Osteocyte (in vitro differentiated cells): ENCODE measurements at regions not wholly inside any gene's neighbourhood (a gene's known extent, or its start where the extent isn't known, plus 50 kb on each side); places are given as distances from the start of the nearest gene placed in this dataset.
"Not testable (repeated sequence)": the region's sequence is repeated elsewhere in the genome, so short reads cannot be mapped to it uniquely, and the experiment has no call there.

Experiments
- DNase-seq: peaks from one replicate; pipeline ENCODE4 v3.0.0; 2021; ENCODE audit warnings: mixed read lengths; ENCODE audit not compliant: unreplicated experiment; ENCODE audit errors: extremely low spot score
- H3K27ac Mint-ChIP-seq: one replicate; pipeline ENCODE4 v1.8.0; 2021; ENCODE audit warnings: mild to moderate bottlenecking, mixed read lengths; ENCODE audit not compliant: unreplicated experiment
- H3K27me3 Mint-ChIP-seq: one replicate; pipeline ENCODE4 v1.8.0; 2021; ENCODE audit warnings: mixed read lengths; ENCODE audit not compliant: unreplicated experiment
- H3K36me3 Mint-ChIP-seq: one replicate; pipeline ENCODE4 v1.8.0; 2021; ENCODE audit warnings: mixed read lengths; ENCODE audit not compliant: unreplicated experiment
- H3K4me1 Mint-ChIP-seq: one replicate; pipeline ENCODE4 v1.8.0; 2021; ENCODE audit warnings: mixed read lengths; ENCODE audit not compliant: unreplicated experiment
- H3K4me3 Mint-ChIP-seq: one replicate; pipeline ENCODE4 v1.8.0; 2021; ENCODE audit warnings: mild to moderate bottlenecking, moderate library complexity, mixed read lengths; ENCODE audit not compliant: unreplicated experiment
- H3K9me3 Mint-ChIP-seq: one replicate; pipeline ENCODE4 v1.8.0; 2021; ENCODE audit warnings: mixed read lengths; ENCODE audit not compliant: unreplicated experiment
- TF ChIP-seq, protein P1 (sequence below): fragments of 200-600 bp; sonication (generic); IDR thresholded peaks from 2 replicates; pipeline ENCODE4 v1.5.0; 2021; ENCODE audit warnings: antibody characterized with exemption, mild to moderate bottlenecking, moderate library complexity

DNA sequence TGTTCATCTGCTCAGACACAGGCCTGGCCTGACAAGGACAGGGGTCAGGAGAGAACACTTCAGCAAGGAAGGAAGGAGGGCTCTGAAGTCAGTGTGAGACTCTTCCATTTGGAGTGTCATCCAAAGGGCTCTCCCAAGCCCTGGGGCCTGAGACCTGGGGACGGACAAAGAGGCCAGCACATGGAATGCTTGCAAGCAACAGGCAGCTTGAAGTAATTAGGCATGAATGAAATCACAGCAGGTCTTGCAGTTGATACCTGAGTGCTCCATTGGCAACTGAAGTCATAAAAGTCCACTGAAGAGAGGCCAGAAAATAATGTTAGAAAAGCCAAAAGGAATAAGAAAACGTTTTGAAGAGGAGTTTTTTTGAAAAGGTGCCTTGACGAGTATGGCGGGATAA, 231.7 kb downstream of the VAPA start:
- H3K27me3 Mint-ChIP-seq: no peaks in the 10 kb centered on the region
- peaks cover 31% of the 10 kb centered on the region for H3K4me1 Mint-ChIP-seq
- H3K9me3 Mint-ChIP-seq: no peaks in the 10 kb centered on the region
- H3K4me3 Mint-ChIP-seq: no peak overlapping the region
- TF ChIP-seq, protein P1, sequence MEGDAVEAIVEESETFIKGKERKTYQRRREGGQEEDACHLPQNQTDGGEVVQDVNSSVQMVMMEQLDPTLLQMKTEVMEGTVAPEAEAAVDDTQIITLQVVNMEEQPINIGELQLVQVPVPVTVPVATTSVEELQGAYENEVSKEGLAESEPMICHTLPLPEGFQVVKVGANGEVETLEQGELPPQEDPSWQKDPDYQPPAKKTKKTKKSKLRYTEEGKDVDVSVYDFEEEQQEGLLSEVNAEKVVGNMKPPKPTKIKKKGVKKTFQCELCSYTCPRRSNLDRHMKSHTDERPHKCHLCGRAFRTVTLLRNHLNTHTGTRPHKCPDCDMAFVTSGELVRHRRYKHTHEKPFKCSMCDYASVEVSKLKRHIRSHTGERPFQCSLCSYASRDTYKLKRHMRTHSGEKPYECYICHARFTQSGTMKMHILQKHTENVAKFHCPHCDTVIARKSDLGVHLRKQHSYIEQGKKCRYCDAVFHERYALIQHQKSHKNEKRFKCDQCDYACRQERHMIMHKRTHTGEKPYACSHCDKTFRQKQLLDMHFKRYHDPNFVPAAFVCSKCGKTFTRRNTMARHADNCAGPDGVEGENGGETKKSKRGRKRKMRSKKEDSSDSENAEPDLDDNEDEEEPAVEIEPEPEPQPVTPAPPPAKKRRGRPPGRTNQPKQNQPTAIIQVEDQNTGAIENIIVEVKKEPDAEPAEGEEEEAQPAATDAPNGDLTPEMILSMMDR: no peak
- no peak overlapping the region for H3K27ac Mint-ChIP-seq
- no peak for DNase-seq
- no peaks in the 10 kb centered on the region for H3K36me3 Mint-ChIP-seq

DNA sequence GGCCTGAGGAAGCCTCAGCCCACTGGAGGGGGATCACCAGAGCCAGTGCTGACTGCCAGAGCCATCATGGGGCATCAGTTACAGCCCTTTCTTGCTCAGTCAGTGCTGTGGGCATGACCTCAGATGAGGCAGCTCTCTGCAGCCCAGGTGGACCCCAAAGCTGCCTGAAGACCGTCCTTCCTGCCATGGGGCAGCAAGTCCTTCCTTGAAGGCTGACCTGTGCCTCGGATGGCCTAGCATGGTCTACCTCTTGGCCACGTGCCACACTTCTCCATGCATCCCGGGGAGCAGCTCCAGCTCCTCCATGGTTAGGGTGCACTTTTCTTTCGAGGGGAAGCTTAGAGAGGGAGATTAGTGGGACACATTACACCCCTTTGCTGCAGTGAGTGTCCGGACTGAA, 233.4 kb downstream of the VAPA start:
- no peak overlapping the region for H3K27ac Mint-ChIP-seq
- peaks cover 14% of the 10 kb centered on the region for H3K4me1 Mint-ChIP-seq
- TF ChIP-seq, protein P1: no peak

DNA sequence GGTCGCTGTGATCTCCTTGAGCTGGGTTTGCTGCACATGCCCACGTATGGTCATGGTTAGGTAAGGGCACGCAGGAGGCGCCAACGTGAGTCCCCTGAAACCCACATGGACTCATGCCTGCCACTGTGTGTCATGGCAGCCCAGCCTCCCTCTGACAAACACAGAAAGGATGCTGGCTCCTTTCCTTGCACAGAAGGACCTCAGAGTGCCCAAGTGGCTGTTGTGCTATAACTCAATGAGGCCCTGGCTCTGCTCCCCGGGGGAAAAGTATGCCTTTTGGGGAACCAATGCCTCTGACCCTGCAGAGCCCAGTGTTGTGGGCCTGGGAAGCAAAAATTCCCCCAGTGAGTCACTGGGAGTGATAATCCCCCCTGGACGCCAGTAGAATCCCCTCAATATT, 233.9 kb downstream of the VAPA start:
- Mint-ChIP-seq H3K9me3 (no peaks in the 10 kb centered on the region), H3K36me3 (no peaks in the 10 kb centered on the region), H3K27me3 (no peaks in the 10 kb centered on the region), H3K4me1 (peaks cover 10% of the 10 kb centered on the region), H3K27ac (no peak overlapping the region), H3K4me3 (no peak overlapping the region)
- TF ChIP-seq, protein P1: no peak
- DNase-seq: peak; percentile 62

More for the DNA sequence above, 233.4 kb downstream of the VAPA start:
- Mint-ChIP-seq H3K9me3 (no peaks in the 10 kb centered on the region), H3K4me3 (no peak overlapping the region), H3K27me3 (no peaks in the 10 kb centered on the region), H3K36me3 (no peaks in the 10 kb centered on the region)
- peak; percentile 76 for DNase-seq

DNA sequence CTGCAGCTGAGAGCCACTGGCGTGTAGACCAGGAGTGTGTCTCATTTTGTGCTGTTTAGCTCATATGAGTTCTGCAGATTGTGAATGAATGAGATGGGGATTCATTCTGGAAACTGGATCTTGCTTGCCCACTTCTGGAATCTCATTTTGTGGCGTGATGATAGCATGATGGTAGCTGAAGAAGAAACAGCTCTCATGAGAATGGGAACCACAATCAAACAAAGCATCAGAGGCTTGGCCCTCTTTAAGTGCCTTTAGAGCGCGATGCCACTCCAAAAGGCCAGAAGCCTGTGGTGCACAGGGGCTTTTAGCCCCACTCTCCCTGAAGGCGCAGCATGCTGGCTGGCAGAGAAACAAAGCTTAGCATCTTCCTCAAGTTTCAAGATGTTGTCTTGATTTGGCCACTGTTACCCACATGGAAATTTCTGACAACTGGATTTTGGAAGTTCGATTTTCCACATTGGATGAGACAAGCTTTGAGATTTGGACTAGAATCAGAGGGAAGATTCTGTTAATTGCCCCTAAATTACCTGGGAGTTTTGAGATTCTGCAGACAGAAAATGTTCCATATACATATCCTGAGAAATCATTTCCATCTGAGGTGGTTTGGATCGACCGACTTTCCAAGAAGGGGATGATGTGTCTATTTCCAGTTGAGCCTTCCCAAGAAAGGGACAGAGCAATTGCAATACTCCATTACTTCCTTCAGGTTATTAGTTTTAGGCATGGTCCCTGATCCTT, 234.5 kb downstream of the VAPA start:
- Mint-ChIP-seq H3K36me3 (no peaks in the 10 kb centered on the region), H3K9me3 (no peaks in the 10 kb centered on the region), H3K27ac (no peak overlapping the region), H3K27me3 (no peaks in the 10 kb centered on the region), H3K4me3 (no peak overlapping the region), H3K4me1 (peaks cover 7% of the 10 kb centered on the region)
- TF ChIP-seq, protein P1: no peak
- DNase-seq: peak; percentile 53

DNA sequence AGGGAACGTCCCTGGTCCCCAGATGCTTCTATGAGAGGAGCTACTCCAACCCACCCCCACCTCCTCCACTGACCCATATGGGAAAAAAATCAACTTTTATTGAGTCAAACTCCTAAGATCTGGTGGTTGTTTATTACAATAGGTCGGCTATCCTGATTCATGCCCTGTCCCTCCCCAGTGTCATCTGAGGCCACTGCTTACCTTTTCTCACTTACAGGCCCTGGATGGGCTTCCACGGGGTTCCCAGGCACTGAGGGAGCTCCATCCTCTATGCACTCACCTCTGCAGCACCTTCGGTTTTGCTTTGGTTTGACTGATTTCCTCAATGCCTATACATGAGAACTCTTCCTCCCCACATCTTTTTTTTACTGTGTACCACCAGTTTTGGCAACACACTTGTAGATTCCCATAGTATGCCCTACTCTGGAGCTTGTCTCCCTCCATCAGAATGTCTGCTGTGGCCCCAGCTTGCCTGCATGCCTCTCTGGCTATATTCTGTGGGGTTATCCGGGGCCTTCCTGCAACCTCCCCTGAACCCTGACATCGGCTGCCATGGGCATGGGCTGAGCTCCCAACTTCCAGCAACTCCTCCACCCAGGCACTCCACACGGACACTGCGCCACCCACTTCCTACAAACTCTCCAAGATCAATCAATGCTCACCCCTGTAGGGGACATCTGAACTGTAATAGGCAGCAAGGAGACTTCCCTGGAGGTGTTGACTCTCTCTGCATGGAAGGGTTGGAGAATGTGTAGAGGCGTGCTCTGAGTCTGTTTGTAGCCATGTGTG, 236.1 kb downstream of the VAPA start:
- Mint-ChIP-seq H3K27me3 (no peaks in the 10 kb centered on the region), H3K4me3 (no peak overlapping the region), H3K4me1 (no peaks in the 10 kb centered on the region), H3K9me3 (no peaks in the 10 kb centered on the region), H3K27ac (no peak overlapping the region), H3K36me3 (no peaks in the 10 kb centered on the region)
- DNase-seq: peak; percentile 72
- TF ChIP-seq, protein P1: no peak

DNA sequence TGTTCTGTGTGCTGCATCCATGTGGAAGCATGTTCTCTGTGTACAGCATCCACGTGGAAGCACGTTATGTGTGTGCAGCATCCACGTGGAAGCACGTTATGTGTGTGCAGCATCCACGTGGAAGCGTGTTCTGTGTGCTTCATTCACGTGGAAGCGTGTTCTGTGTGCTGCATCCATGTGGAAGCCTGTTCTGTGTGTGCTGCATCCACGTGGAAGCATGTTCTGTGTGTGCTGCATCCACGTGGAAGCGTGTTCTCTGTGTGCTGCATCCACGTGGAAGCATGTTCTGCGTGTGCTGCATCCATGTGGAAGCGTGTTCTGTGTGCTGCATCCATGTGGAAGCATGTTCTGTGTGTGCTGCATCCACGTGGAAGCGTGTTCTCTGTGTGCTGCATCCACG, 236.8 kb downstream of the VAPA start:
- H3K27me3 Mint-ChIP-seq, H3K4me1 Mint-ChIP-seq, H3K27ac Mint-ChIP-seq, H3K36me3 Mint-ChIP-seq, H3K4me3 Mint-ChIP-seq, H3K9me3 Mint-ChIP-seq: not testable (repeated sequence)
- peak; percentile 66 for DNase-seq
